ENCODE measurements at regions not wholly inside any gene's neighbourhood (a gene's known extent, or its start where the extent isn't known, plus 50 kb on each side); places are given as distances from the start of the nearest gene placed in this dataset.

GRCh38 chr6:80728101-80728750 is 621.8 kb downstream of the BCKDHB start:
- FAIRE-seq (no peak), ATAC-seq (no peak), DNase-seq (ENCODE audit: low read depth, low spot score) (no peak)
- ChIA-PET POLR2A (no interaction called here), CTCF (no interaction called here), RAD21 (ENCODE audit: unreplicated experiment) (no interaction called here), SMC1A (ENCODE audit: uncharacterized antibody, unreplicated experiment) (no interaction called here)
- Histone ChIP-seq H3K9me3 (replicated peaks; ENCODE audit: control insufficient read depth, insufficient read depth, low read length) (no peaks in the 10 kb centered on the region), H3K27me3 (replicated peaks in 1 of 2; ENCODE audit: control insufficient read depth in 2 of 2, insufficient read depth in 2 of 2, low read length in 1 of 2) (no peaks in the 10 kb centered on the region), H3K27ac (ENCODE audit: control insufficient read depth, insufficient read depth) (no peak overlapping the region), H3K4me2 (ENCODE audit: control insufficient read depth, insufficient read depth) (no peak overlapping the region), H3K9ac (ENCODE audit: control insufficient read depth, insufficient read depth, low read length) (no peak overlapping the region), H4K20me1 (ENCODE audit: control insufficient read depth, insufficient read depth) (no peaks in the 10 kb centered on the region), H3K4me1 (ENCODE audit: control insufficient read depth, insufficient read depth, low read length) (no peaks in the 10 kb centered on the region), H2AFZ (ENCODE audit: control insufficient read depth, low read depth, low read length) (no peak overlapping the region), H3K36me3 (ENCODE audit: control insufficient read depth in 2 of 2, insufficient read depth in 2 of 2, low read length in 1 of 2) (no peaks in the 10 kb centered on the region), H3K79me2 (ENCODE audit: control insufficient read depth, insufficient read depth, low read length) (no peaks in the 10 kb centered on the region), H3K4me3 (no peak overlapping the region)
- intact Hi-C loops (cut with micrococcal nuclease; ENCODE audit: unreplicated experiment) (no loop called here), in situ Hi-C loops (cut with MboI) (no loop called here)
- no peak for TF ChIP-seq MEF2B (IDR thresholded peaks at IDR 0.05; ENCODE audit: partially characterized antibody, poor library complexity, severe bottlenecking)
- TF ChIP-seq MXI1 (IDR thresholded peaks at IDR 0.05; ENCODE audit: low read depth, low read length): no peak
- TF ChIP-seq ZSCAN29 (IDR thresholded peaks at IDR 0.05): no peak
- no peak for TF ChIP-seq NBN (IDR thresholded peaks at IDR 0.05)
- BruUV-seq (replicated peaks): no TSS peak
- WGBS (ENCODE audit: insufficient coverage, insufficient replicate concordance, low lambda C conversion rate, missing lambda C conversion rate): 0% methylated on average over 1 of the region's 1 CpG

- CTCF ChIA-PET: interaction anchor here (1.0 kb wide), 2 partner anchors 17 to 38 kb away, joined by 3 to 4 read pairs; no protein-coding TSS in a partner anchor
- POLR2A ChIA-PET: no interaction called here
- intact Hi-C loops (cut with micrococcal nuclease; ENCODE audit: unreplicated experiment): no loop called here
- SMC1A ChIA-PET (ENCODE audit: uncharacterized antibody, unreplicated experiment): interaction anchor here (0.7 kb wide), 1 partner anchor 16 kb away, joined by 3 read pairs; no protein-coding TSS in a partner anchor
- no peaks in the 10 kb centered on the region for H3K27me3 ChIP-seq (replicated peaks in 1 of 2; ENCODE audit: control insufficient read depth in 2 of 2, insufficient read depth in 2 of 2, low read length in 1 of 2)
- BruUV-seq (replicated peaks): no TSS peak
- FAIRE-seq: no peak
- no peak overlapping the region for H2AFZ ChIP-seq (ENCODE audit: control insufficient read depth, low read depth, low read length)
- no peaks in the 10 kb centered on the region for H3K79me2 ChIP-seq (ENCODE audit: control insufficient read depth, insufficient read depth, low read length)
- H3K9me3 ChIP-seq (replicated peaks; ENCODE audit: control insufficient read depth, insufficient read depth, low read length): no peaks in the 10 kb centered on the region
- DNase-seq (ENCODE audit: low read depth, low spot score): no peak
- no peaks in the 10 kb centered on the region for H3K4me1 ChIP-seq (ENCODE audit: control insufficient read depth, insufficient read depth, low read length)
- no peak overlapping the region for H3K4me2 ChIP-seq (ENCODE audit: control insufficient read depth, insufficient read depth)
- no peaks in the 10 kb centered on the region for H3K36me3 ChIP-seq (ENCODE audit: control insufficient read depth in 2 of 2, insufficient read depth in 2 of 2, low read length in 1 of 2)
- ATAC-seq: no peak
- RAD21 ChIA-PET (ENCODE audit: unreplicated experiment): no interaction called here
- 18% methylated on average over 5 of the region's 5 CpGs for WGBS (ENCODE audit: insufficient coverage, insufficient replicate concordance, low lambda C conversion rate, missing lambda C conversion rate)
- in situ Hi-C loops (cut with MboI): no loop called here
- H3K4me3 ChIP-seq: no peak overlapping the region
- H3K27ac ChIP-seq (ENCODE audit: control insufficient read depth, insufficient read depth): no peak overlapping the region
- TF ChIP-seq TCF12 (IDR thresholded peaks at IDR 0.05; ENCODE audit: low read depth, low read length): no peak
- no peak for TF ChIP-seq CBX5 (IDR thresholded peaks at IDR 0.05; ENCODE audit: low read depth)
- 0 out of 2 replicates have a peak, but pooled peaks have one; percentile 5 for TF ChIP-seq MEF2A (IDR thresholded peaks at IDR 0.05; ENCODE audit: insufficient read depth, low read depth, low read length)
- no peaks in the 10 kb centered on the region for H4K20me1 ChIP-seq (ENCODE audit: control insufficient read depth, insufficient read depth)
- no peak overlapping the region for H3K9ac ChIP-seq (ENCODE audit: control insufficient read depth, insufficient read depth, low read length)
These were observed 618.9 kb downstream of the BCKDHB start for GRCh38 chr6:80725156-80725930.
